Stimulated activated naive CD8-positive, alpha-beta T cell treated with anti-CD3 and anti-CD28 coated beads, Interleukin-15, Interleukin-2, amounts not matched to agents 100 U/mL and 50 U/mL, for 24 hours (primary cell): ENCODE measurements at regions not wholly inside any gene's neighbourhood (a gene's known extent, or its start where the extent isn't known, plus 50 kb on each side); places are given as distances from the start of the nearest gene placed in this dataset.

ENCODE experiments used
- ATAC-seq: fragments of 150-1000 bp; cut with Tn5 transposase; one replicate; pipeline ENCODE4 v1.10.0; 2021
- DNase-seq: peaks from one replicate; pipeline ENCODE4 v3.0.0; 2021

GRCh38 chr2:6421138-6421730 lies 444.5 kb downstream of the CMPK2 start:
- ATAC-seq (no peak), DNase-seq (no peak)

GRCh38 chr2:6421888-6422287 lies 443.8 kb downstream of the CMPK2 start:
- ATAC-seq, result no peak
- DNase-seq, result no peak

GRCh38 chr2:6423157-6423556 lies 442.6 kb downstream of the CMPK2 start:
- ATAC-seq, result no peak
- DNase-seq, result no peak

GRCh38 chr2:6423944-6424343 lies 441.8 kb downstream of the CMPK2 start:
- no peak for ATAC-seq
- no peak for DNase-seq

- ATAC-seq (no peak), DNase-seq (no peak)
Observed at GRCh38 chr2:6425032-6425431, 440.7 kb downstream of the CMPK2 start.

GRCh38 chr2:6429210-6429986 lies 436.3 kb downstream of the CMPK2 start:
- ATAC-seq (no peak), DNase-seq (no peak)

- DNase-seq, result no peak
- ATAC-seq, result no peak
Observed at GRCh38 chr2:6434438-6434837, 431.3 kb downstream of the CMPK2 start.

GRCh38 chr2:6441800-6442199 lies 423.9 kb downstream of the CMPK2 start:
- ATAC-seq, result no peak
- DNase-seq, result no peak

GRCh38 chr2:6442252-6442985 lies 423.3 kb downstream of the CMPK2 start:
- ATAC-seq (no peak), DNase-seq (no peak)

GRCh38 chr2:6443061-6443823 lies 422.5 kb downstream of the CMPK2 start:
- DNase-seq, result no peak
- ATAC-seq, result no peak

- no peak for ATAC-seq
- no peak for DNase-seq
Observed at GRCh38 chr2:6444514-6444913, 421.2 kb downstream of the CMPK2 start.

- DNase-seq (no peak), ATAC-seq (no peak)
Observed at GRCh38 chr2:6445156-6445555, 420.6 kb downstream of the CMPK2 start.

- DNase-seq, result no peak
- ATAC-seq, result no peak
Observed at GRCh38 chr2:6446938-6447608, 418.6 kb downstream of the CMPK2 start.

GRCh38 chr2:6448893-6449292 lies 416.8 kb downstream of the CMPK2 start:
- ATAC-seq (no peak), DNase-seq (no peak)

GRCh38 chr2:6449343-6449742 lies 416.4 kb downstream of the CMPK2 start:
- no peak for DNase-seq
- ATAC-seq, result no peak

- DNase-seq, result no peak
Observed at GRCh38 chr2:6452702-6453481, 412.8 kb downstream of the CMPK2 start.

GRCh38 chr2:6454286-6454990 lies 411.3 kb downstream of the CMPK2 start:
- no peak for ATAC-seq
- DNase-seq, result no peak

More at GRCh38 chr2:6452702-6453481, 412.8 kb downstream of the CMPK2 start:
- ATAC-seq, result no peak

GRCh38 chr2:6459138-6459537 lies 406.6 kb downstream of the CMPK2 start:
- DNase-seq (no peak), ATAC-seq (no peak)

- ATAC-seq, result no peak
- DNase-seq, result no peak
Observed at GRCh38 chr2:6470518-6470917, 395.2 kb downstream of the CMPK2 start.

GRCh38 chr2:6471419-6471818 lies 394.3 kb downstream of the CMPK2 start:
- ATAC-seq (no peak), DNase-seq (no peak)
